Upper lobe of left lung (tissue), 6 donors: ENCODE measurements at regions not wholly inside any gene's neighbourhood (a gene's known extent, or its start where the extent isn't known, plus 50 kb on each side); places are given as distances from the start of the nearest gene placed in this dataset.

Source experiments
- ATAC-seq, 2 donors: fragments of 200-7000 bp; cut with Tn5 transposase; one replicate each; pipeline ENCODE4 v1.9.1; 2022; ENCODE audit warnings: mild to moderate bottlenecking in 2 of 2, moderate library complexity in 2 of 2; ENCODE audit not compliant: low FRiP score in 2 of 2
- DNase-seq, 2 donors: peaks; one replicate each; pipeline ENCODE4 v3.0.0-alpha.2; 2019 to 2020
- H3K27ac ChIP-seq, 4 donors: fragments of 200-600 bp; sonication (generic); one replicate each; pipeline ENCODE4 v1.5.1; 2016 to 2019
- H3K27me3 ChIP-seq, 4 donors: fragments of 200-600 bp; sonication (generic); one replicate each; pipeline ENCODE4 v1.5.1; 2017 to 2019
- H3K36me3 ChIP-seq, 4 donors: fragments of 200-600 bp; sonication (generic); one replicate each; pipeline ENCODE4 v1.5.1; 2016 to 2019
- H3K4me1 ChIP-seq, 4 donors: fragments of 200-600 bp; sonication (generic); one replicate each; pipeline ENCODE4 v1.5.1; 2018 to 2019
- H3K4me3 ChIP-seq, 4 donors: fragments of 200-600 bp; sonication (generic); one replicate each; pipeline ENCODE4 v1.5.1; 2017 to 2019; ENCODE audit warnings: mild to moderate bottlenecking in 2 of 4, moderate library complexity in 1 of 4
- H3K9me3 ChIP-seq, 4 donors: fragments of 200-600 bp; sonication (generic); one replicate each; pipeline ENCODE4 v1.5.1; 2018 to 2019
- EP300 ChIP-seq, 4 donors: sonication (generic); formaldehyde crosslinking; IDR thresholded peaks; one replicate each; pipeline ENCODE4 v1.5.1; 2017; ENCODE audit warnings: antibody characterized with exemption in 4 of 4, control low read depth in 2 of 4
- POLR2A ChIP-seq, 4 donors: fragments of 450-650 bp; IDR thresholded peaks; one replicate each; pipeline ENCODE4 v1.5.1; 2016 to 2017; ENCODE audit warnings: antibody characterized with exemption in 4 of 4, mild to moderate bottlenecking in 2 of 4
- POLR2AphosphoS5 ChIP-seq, 2 donors: sonication (generic); formaldehyde crosslinking; IDR thresholded peaks; one replicate each; pipeline ENCODE4 v1.5.1; 2017; ENCODE audit warnings: antibody characterized with exemption in 2 of 2
- whole genome bisulfite sequencing, 2 donors: methylation state at CpG; one replicate each; pipeline ENCODE4 v1.1.5; 2017 to 2018; 5-methylcytosine and 5-hydroxymethylcytosine counted together
- TF ChIP-seq, protein P1 (sequence below), 6 experiments: fragments of 450-650 bp in 4 of 6; fragments of 200-600 bp in 2 of 6; sonication (generic) in 2 of 6; IDR thresholded peaks; one replicate each; pipeline ENCODE4 v1.5.1; 2016 to 2019; ENCODE audit warnings: antibody characterized with exemption in 6 of 6
- donor health status: DM: no; HTN: no; CAD: no; lungs with moderate emphysema.
- donor health status: DM: no; HTN: yes; CAD: no; lungs with severe emphysema.

DNA sequence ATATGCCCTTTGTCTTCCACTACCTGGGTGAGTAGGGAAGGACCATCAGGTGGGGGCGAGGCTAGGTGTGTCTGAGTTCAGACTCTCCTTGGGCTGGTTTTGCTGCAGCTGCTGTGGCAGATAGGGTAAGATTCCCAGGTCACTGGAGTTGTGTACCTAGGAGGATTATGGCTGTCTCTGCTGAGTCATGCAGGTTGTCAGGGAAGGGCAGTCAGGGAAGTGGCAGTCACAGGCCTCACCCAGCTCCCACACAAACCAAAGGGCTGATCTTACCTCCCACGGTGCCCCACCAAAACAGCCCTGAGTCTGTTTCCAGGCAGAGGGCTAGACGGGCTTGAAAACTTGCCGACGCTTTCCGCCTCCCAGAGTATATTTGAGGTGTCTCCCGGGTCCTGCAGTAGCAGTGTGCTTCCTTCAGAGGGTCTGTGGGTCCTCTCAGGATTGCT, 201.6 kb upstream of the PLXNA2 start:
- 57 to 74% methylated on average over 6 to 7 of the region's 7 CpGs for WGBS, 2 donors
- ATAC-seq (no peak), DNase-seq (no peak)
- H3K36me3 ChIP-seq, result no peaks in the 10 kb centered on the region
- TF ChIP-seq POLR2A (IDR thresholded peaks at IDR 0.05) (no peak), EP300 (IDR thresholded peaks at IDR 0.05) (no peak), POLR2AphosphoS5 (IDR thresholded peaks at IDR 0.05) (no peak)
- TF ChIP-seq, protein P1, sequence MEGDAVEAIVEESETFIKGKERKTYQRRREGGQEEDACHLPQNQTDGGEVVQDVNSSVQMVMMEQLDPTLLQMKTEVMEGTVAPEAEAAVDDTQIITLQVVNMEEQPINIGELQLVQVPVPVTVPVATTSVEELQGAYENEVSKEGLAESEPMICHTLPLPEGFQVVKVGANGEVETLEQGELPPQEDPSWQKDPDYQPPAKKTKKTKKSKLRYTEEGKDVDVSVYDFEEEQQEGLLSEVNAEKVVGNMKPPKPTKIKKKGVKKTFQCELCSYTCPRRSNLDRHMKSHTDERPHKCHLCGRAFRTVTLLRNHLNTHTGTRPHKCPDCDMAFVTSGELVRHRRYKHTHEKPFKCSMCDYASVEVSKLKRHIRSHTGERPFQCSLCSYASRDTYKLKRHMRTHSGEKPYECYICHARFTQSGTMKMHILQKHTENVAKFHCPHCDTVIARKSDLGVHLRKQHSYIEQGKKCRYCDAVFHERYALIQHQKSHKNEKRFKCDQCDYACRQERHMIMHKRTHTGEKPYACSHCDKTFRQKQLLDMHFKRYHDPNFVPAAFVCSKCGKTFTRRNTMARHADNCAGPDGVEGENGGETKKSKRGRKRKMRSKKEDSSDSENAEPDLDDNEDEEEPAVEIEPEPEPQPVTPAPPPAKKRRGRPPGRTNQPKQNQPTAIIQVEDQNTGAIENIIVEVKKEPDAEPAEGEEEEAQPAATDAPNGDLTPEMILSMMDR (IDR thresholded peaks at IDR 0.05), result no peak
- no peaks in the 10 kb centered on the region for H3K4me1 ChIP-seq
- no peak overlapping the region for H3K27ac ChIP-seq
- H3K4me3 ChIP-seq, result no peak overlapping the region
- H3K27me3 ChIP-seq, result no peaks in the 10 kb centered on the region
- H3K9me3 ChIP-seq, result peaks cover 0 to 6% (median 0%) of the 10 kb centered on the region in 4 donors

DNA sequence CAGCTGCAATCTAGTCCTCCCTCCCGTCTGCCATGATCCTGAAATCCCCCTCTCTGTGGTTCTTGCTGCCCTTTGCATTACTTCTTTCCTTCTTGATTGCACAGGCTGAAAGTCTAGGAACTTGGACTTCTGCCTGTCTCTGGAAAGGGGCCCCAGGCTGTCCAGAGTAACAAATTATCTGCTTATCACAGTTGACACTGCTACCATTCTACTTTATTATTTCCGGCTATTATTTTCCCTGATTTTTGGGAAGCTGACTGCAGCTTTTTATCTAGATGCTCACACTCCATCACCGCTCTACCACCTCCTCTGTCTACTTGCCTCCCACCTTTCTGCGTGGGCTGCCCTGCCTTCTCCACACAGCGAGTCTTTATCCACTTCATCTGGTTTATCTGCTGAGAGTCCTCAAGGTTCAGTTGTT, 202.1 kb upstream of the PLXNA2 start:
- ATAC-seq (no peak), DNase-seq (no peak)
- TF ChIP-seq POLR2AphosphoS5 (IDR thresholded peaks at IDR 0.05), result no peak
- Histone ChIP-seq H3K4me3 (no peak overlapping the region), H3K36me3 (no peaks in the 10 kb centered on the region), H3K9me3 (peaks cover 0 to 6% (median 0%) of the 10 kb centered on the region in 4 donors), H3K27ac (no peak overlapping the region), H3K4me1 (no peaks in the 10 kb centered on the region), H3K27me3 (no peaks in the 10 kb centered on the region)
- WGBS, 2 donors, result 28 to 47% methylated on average over 5 of the region's 5 CpGs

DNA sequence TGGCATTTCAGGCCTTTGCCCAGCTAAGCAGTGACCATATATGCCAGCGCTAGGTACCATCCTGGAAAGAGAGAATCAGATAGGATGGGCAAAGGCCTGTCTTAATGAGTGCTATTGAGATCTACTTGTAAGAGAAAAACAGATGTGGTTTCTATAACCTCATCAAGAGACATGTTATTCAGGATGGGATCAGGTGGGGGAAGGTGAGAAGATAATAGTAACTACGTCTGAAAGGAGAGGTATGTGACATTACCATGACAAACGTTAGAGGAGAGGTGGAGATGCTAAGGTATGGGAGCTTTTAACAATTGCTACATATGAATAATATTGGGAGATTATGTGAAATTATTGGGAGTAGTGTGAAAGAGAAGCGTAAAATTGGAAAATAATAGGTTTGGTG, 204.2 kb upstream of the PLXNA2 start:
- TF ChIP-seq POLR2AphosphoS5 (IDR thresholded peaks at IDR 0.05) (no peak), POLR2A (IDR thresholded peaks at IDR 0.05) (no peak)
- TF ChIP-seq, protein P1 (IDR thresholded peaks at IDR 0.05), result no peak
- ATAC-seq, result no peak
- no peak overlapping the region for H3K4me3 ChIP-seq
- 89 to 92% methylated on average over 4 of the region's 4 CpGs for WGBS, 2 donors
- no peak for DNase-seq
- H3K4me1 ChIP-seq, result no peaks in the 10 kb centered on the region
- no peak overlapping the region for H3K27ac ChIP-seq
- H3K9me3 ChIP-seq, result no peaks in the 10 kb centered on the region
- no peaks in the 10 kb centered on the region for H3K36me3 ChIP-seq
- no peaks in the 10 kb centered on the region for H3K27me3 ChIP-seq

DNA sequence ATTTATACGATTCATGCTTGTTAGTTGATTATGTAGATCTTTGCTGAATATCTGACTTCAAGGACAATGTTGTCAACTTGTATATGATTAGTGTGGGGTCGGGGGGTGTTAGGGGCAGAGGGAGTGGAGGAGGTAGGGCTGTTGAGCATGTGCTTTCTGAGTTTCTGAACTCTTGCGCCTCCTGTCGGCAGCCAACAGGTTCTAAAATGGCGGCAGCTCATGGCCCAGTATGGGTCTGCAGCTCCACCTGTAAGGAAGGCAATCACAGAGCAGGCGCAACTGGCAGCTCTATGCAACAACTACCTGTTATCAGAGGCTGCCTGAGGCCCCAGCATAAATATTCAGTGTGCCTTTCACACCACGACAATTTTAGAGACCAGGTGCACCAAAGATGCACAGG, 205.8 kb upstream of the PLXNA2 start:
- Histone ChIP-seq H3K9me3 (no peaks in the 10 kb centered on the region), H3K36me3 (no peaks in the 10 kb centered on the region)
- no peak for ATAC-seq

DNA sequence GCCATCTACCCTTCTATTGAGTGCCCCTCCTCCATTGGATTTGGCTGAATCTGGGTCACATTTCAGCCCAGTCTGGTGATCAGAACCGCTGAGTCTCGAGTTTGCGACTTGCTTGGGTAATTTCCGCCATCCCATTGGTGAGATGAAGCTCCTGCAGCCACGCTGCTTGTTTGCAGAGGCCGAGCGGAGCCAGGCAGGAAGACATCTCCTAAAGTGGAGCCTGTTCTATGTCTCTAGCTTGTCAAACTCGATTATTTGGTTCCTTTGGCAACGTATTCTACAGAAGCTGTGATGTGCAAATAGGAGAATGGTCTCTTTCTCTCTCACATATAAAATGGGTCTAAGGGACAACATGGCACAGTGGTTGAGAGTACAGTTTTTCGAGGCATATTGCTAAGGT, 206.8 kb upstream of the PLXNA2 start:
- no peak overlapping the region for H3K4me3 ChIP-seq
- WGBS, 2 donors, result 86 to 94% methylated on average over 10 of the region's 10 CpGs
- H3K27me3 ChIP-seq, result no peaks in the 10 kb centered on the region
- no peaks in the 10 kb centered on the region for H3K4me1 ChIP-seq
- DNase-seq (no peak), ATAC-seq (no peak)
- no peak overlapping the region for H3K27ac ChIP-seq
- no peaks in the 10 kb centered on the region for H3K36me3 ChIP-seq
- H3K9me3 ChIP-seq, result no peaks in the 10 kb centered on the region
- no peak for TF ChIP-seq EP300 (IDR thresholded peaks at IDR 0.05)
- no peak for TF ChIP-seq POLR2AphosphoS5 (IDR thresholded peaks at IDR 0.05)
- TF ChIP-seq, protein P1 (IDR thresholded peaks at IDR 0.05), result no peak
- no peak for TF ChIP-seq POLR2A (IDR thresholded peaks at IDR 0.05)

More for the DNA sequence above, 205.8 kb upstream of the PLXNA2 start:
- Histone ChIP-seq H3K4me1 (no peaks in the 10 kb centered on the region), H3K27ac (no peak overlapping the region), H3K27me3 (no peaks in the 10 kb centered on the region), H3K4me3 (no peak overlapping the region)
- WGBS, 2 donors, result 86 to 93% methylated on average over 7 of the region's 7 CpGs
- DNase-seq, result no peak
- no peak for TF ChIP-seq POLR2A (IDR thresholded peaks at IDR 0.05)

DNA sequence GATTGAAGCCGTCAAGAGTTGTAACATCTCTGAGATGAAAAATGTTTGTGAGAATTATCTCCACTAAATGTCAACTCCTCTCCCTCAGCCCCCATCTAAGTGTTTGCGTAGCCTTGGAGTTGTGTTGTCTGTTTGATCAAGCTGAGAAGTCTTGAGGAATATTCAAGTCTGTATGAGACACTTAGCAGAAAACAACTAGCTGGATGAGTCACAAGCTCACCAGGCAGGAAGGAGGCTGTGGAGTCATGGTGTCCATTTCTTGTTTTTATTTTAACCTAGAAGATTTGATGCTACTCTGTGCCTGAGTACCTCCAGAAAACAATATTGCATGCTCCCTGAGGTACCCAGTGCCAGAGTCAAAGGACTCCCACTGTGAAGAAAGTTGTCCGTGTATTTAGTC, 211.6 kb upstream of the PLXNA2 start:
- H3K27me3 ChIP-seq, result no peaks in the 10 kb centered on the region
- 74 to 75% methylated on average over 3 of the region's 3 CpGs for WGBS, 2 donors
- H3K36me3 ChIP-seq, result no peaks in the 10 kb centered on the region
- H3K27ac ChIP-seq, result no peak overlapping the region
- ATAC-seq (no peak), DNase-seq (no peak)
- no peaks in the 10 kb centered on the region for H3K4me1 ChIP-seq
- no peaks in the 10 kb centered on the region for H3K9me3 ChIP-seq
- no peak overlapping the region for H3K4me3 ChIP-seq
- TF ChIP-seq EP300 (IDR thresholded peaks at IDR 0.05), result no peak
- no peak for TF ChIP-seq POLR2A (IDR thresholded peaks at IDR 0.05)
